ENCODE measurements at regions not wholly inside any gene's neighbourhood (a gene's known extent, or its start where the extent isn't known, plus 50 kb on each side); places are given as distances from the start of the nearest gene placed in this dataset.

GRCh38 chr3:18144571-18144970, 280.6 kb downstream of the SATB1 start:
- no peaks in the 10 kb centered on the region for H3K36me3 ChIP-seq
- ATAC-seq (ENCODE audit: low FRiP score in 2 of 2), result no peak
- H3K27me3 ChIP-seq, result no peaks in the 10 kb centered on the region
- H3K27ac ChIP-seq, result no peak overlapping the region
- no peak for TF ChIP-seq POLR2A (IDR thresholded peaks at IDR 0.05)
- no peak for TF ChIP-seq POLR2AphosphoS5 (IDR thresholded peaks at IDR 0.05)
- no peak for TF ChIP-seq EP300 (IDR thresholded peaks at IDR 0.05)
- no peak for TF ChIP-seq CTCF (IDR thresholded peaks at IDR 0.05)
- H3K4me3 ChIP-seq, result no peak overlapping the region
- no peaks in the 10 kb centered on the region for H3K9me3 ChIP-seq
- DNase-seq, result no peak
- H3K4me1 ChIP-seq, result no peaks in the 10 kb centered on the region

DNA sequence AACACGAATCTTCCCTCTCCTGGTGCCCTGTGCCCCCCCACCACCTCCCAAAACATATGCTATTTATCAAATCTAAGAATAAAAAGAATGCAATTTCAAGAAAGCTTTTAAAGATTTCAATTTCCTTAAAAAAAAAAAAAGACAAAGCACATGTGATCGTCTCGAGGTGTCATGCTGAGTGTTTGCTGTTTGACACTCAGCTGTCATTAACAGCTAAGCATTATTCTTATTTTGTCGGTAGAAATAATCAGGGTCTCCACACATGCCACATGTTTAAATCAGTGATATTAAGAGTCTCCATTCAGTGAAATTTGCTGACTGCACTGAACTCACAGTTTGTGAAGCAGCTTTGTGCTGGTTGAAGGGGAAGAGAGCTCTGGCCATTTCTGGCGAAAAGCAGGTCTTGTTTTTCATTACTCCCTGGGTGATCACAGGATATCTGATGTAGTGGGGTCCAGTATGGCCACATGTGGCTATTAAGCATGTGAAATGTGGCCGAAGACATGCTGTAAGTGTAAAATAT, 281.8 kb downstream of the SATB1 start:
- ATAC-seq (ENCODE audit: low FRiP score in 2 of 2), result no peak
- no peaks in the 10 kb centered on the region for H3K36me3 ChIP-seq
- no peak for DNase-seq
- no peak overlapping the region for H3K4me3 ChIP-seq
- WGBS, 2 donors, result 68 to 73% methylated on average over 6 of the region's 6 CpGs
- no peaks in the 10 kb centered on the region for H3K4me1 ChIP-seq
- no peak for TF ChIP-seq EP300 (IDR thresholded peaks at IDR 0.05)
- no peak for TF ChIP-seq POLR2A (IDR thresholded peaks at IDR 0.05)
- TF ChIP-seq CTCF (IDR thresholded peaks at IDR 0.05), result no peak
- no peak for TF ChIP-seq POLR2AphosphoS5 (IDR thresholded peaks at IDR 0.05)
- no peaks in the 10 kb centered on the region for H3K9me3 ChIP-seq
- no peak overlapping the region for H3K27ac ChIP-seq
- H3K27me3 ChIP-seq, result no peaks in the 10 kb centered on the region

DNA sequence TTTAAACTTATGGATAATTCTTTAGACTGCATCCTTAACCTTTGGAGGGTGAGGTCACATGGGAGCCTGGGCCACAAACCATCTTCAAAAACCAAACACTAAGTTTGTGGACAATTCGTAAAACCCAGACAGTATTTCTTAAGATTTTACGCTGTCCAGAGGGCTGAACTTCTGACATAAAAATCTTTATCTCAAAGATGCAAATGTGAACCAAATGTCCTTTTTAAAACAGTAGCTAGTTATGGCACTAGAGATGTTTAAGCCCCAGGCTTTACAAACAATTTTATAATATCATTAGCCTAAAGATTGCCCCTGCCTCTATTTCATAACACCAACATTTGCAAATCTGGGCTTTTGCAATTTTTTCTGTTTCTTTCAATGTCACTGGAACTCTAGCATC, 287.2 kb downstream of the SATB1 start:
- no peak for ATAC-seq (ENCODE audit: low FRiP score in 2 of 2)
- 85 to 89% methylated on average over 2 of the region's 2 CpGs for WGBS, 2 donors
- Histone ChIP-seq H3K4me3 (no peak overlapping the region), H3K27me3 (no peaks in the 10 kb centered on the region), H3K36me3 (no peaks in the 10 kb centered on the region), H3K4me1 (no peaks in the 10 kb centered on the region), H3K9me3 (no peaks in the 10 kb centered on the region), H3K27ac (no peak overlapping the region)
- no peak for DNase-seq
- TF ChIP-seq EP300 (IDR thresholded peaks at IDR 0.05) (no peak), POLR2A (IDR thresholded peaks at IDR 0.05) (no peak), POLR2AphosphoS5 (IDR thresholded peaks at IDR 0.05) (no peak), CTCF (IDR thresholded peaks at IDR 0.05) (no peak)

DNA sequence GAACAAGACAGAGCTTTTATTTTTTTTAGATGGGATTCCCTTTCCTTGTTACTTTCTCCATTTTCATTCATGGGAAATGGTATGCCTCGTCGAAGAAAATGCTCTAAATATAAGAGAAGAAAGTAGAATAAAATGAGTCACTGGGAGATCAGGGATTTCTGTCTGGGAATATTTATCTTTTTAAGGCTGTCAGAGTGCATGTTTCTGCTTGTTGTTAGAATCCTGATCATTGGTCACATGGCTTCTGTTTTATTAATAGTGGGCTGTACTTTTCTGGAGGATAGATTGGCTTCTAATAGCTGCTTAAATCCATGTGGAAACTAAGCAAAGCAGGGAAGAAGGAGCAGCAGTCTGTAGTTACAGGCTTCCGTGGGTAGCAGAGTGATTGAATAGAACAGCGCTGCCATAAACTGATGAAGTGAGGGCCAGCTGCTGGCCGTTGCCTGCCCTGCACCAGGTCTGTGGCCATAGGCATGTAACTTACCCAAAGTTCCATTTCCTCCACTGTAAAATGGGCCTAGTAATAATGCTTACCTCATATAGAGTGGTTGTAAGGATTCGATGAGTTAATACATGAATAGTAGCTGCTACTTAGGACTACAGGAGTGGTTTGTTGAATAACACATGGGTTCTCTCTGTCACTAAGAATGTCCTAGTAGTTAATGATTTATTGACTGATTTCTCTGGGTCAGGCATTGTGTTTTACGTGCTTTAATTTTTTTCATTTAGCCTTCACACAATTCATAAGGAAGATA, 289.9 kb downstream of the SATB1 start:
- ATAC-seq (ENCODE audit: low FRiP score in 2 of 2) (no peak), DNase-seq (no peak)
- WGBS, 2 donors, result 80 to 81% methylated on average over 6 to 7 of the region's 7 CpGs
- Histone ChIP-seq H3K4me3 (no peak overlapping the region), H3K27me3 (no peaks in the 10 kb centered on the region), H3K27ac (no peak overlapping the region), H3K36me3 (no peaks in the 10 kb centered on the region), H3K4me1 (no peaks in the 10 kb centered on the region), H3K9me3 (no peaks in the 10 kb centered on the region)
- TF ChIP-seq CTCF (IDR thresholded peaks at IDR 0.05), result no peak
- TF ChIP-seq EP300 (IDR thresholded peaks at IDR 0.05), result no peak
- no peak for TF ChIP-seq POLR2AphosphoS5 (IDR thresholded peaks at IDR 0.05)
- TF ChIP-seq POLR2A (IDR thresholded peaks at IDR 0.05), result no peak
